ENCODE measurements at regions not wholly inside any gene's neighbourhood (a gene's known extent, or its start where the extent isn't known, plus 50 kb on each side); places are given as distances from the start of the nearest gene placed in this dataset.

GRCh38 chr3:73175698-73176097 lies 114.2 kb downstream of the EBLN2 start:
- DNase-seq (no peak), ATAC-seq (ENCODE audit: low read depth) (no peak)
- no peak overlapping the region for H3K27ac ChIP-seq (ENCODE audit: insufficient read depth, low read length)
- no peak overlapping the region for H2AK9ac ChIP-seq (replicated peaks; ENCODE audit: low read depth, low read length, poor library complexity)
- no peaks in the 10 kb centered on the region for H3K4me1 ChIP-seq (ENCODE audit: control insufficient read depth, insufficient read depth, low read length)
- H2AFZ ChIP-seq (replicated peaks; ENCODE audit: low read length, poor library complexity), result no peak overlapping the region
- H3K23ac ChIP-seq (ENCODE audit: low read depth, low read length), result no peak overlapping the region
- TF ChIP-seq RAD21 (IDR thresholded peaks at IDR 0.05; ENCODE audit: low read length), result no peak
- no peak overlapping the region for H3K14ac ChIP-seq (replicated peaks; ENCODE audit: low read depth, low read length)
- intact Hi-C loops (cut with micrococcal nuclease), result no loop called here
- no peak overlapping the region for H4K5ac ChIP-seq (ENCODE audit: low read depth, low read length)
- no peak overlapping the region for H2BK15ac ChIP-seq (ENCODE audit: low read depth, low read length)
- H4K8ac ChIP-seq (ENCODE audit: low read depth in 2 of 2, low read length in 2 of 2), result no peak overlapping the region
- no peak overlapping the region for H3K18ac ChIP-seq (ENCODE audit: low read depth, low read length)
- in situ Hi-C loops (cut with MboI; ENCODE audit: low sequenced_read_pairs), result no loop called here
- no CpG with 5 or more reads among the region's 1 CpG for WGBS, 2 experiments (ENCODE audit: extremely low coverage in 2 of 2, insufficient read length in 1 of 2)
- H3K56ac ChIP-seq (ENCODE audit: extremely low read depth, insufficient read depth, low read length), result no peak overlapping the region
- no peaks in the 10 kb centered on the region for H3K79me1 ChIP-seq (ENCODE audit: low read depth in 1 of 2, low read length in 2 of 2)
- H3K36me3 ChIP-seq (ENCODE audit: control insufficient read depth, insufficient read depth, low read length), result no peaks in the 10 kb centered on the region
- no peak overlapping the region for H3K9ac ChIP-seq (ENCODE audit: low read depth, low read length)
- no peak overlapping the region for H3K4me2 ChIP-seq (ENCODE audit: low read depth, low read length)
- no peaks in the 10 kb centered on the region for H3K9me3 ChIP-seq (ENCODE audit: control insufficient read depth, insufficient read depth, low read length)
- no peaks in the 10 kb centered on the region for H3K9me1 ChIP-seq (ENCODE audit: insufficient read depth, low read length)
- H2AK5ac ChIP-seq (ENCODE audit: low read depth, low read length), result no peak overlapping the region
- dilution Hi-C loops (cut with HindIII; ENCODE audit: low sequenced_read_pairs, unreplicated experiment), result no loop called here
- no peaks in the 10 kb centered on the region for H4K20me1 ChIP-seq (ENCODE audit: insufficient read depth, low read length)
- BruUV-seq (replicated peaks), result no TSS peak
- ChIA-PET CTCF (no interaction called here), POLR2A (ENCODE audit: unreplicated experiment) (no interaction called here)
- no peak overlapping the region for H4K91ac ChIP-seq (ENCODE audit: insufficient read depth, low read depth, low read length)
- H3K27me3 ChIP-seq (ENCODE audit: control insufficient read depth, insufficient read depth, low read length), result 0 out of 2 replicates have a peak, but pooled peaks cover 3% of the 10 kb centered on the region
- H3K4me3 ChIP-seq (ENCODE audit: insufficient read depth, low read depth, low read length), result no peak overlapping the region
- H2BK20ac ChIP-seq (ENCODE audit: low read depth, low read length), result no peak overlapping the region
- no peak overlapping the region for H2BK120ac ChIP-seq (ENCODE audit: low read depth, low read length)
- H2BK5ac ChIP-seq (ENCODE audit: low read depth, low read length, poor library complexity, severe bottlenecking), result no peak overlapping the region
- no peak overlapping the region for H3K4ac ChIP-seq (ENCODE audit: low read depth, low read length)
